Common myeloid progenitor, CD34-positive (primary cell): ENCODE measurements at regions not wholly inside any gene's neighbourhood (a gene's known extent, or its start where the extent isn't known, plus 50 kb on each side); places are given as distances from the start of the nearest gene placed in this dataset.

Experiments used
- CTCF ChIA-PET: fragments of 350-600 bp; sonication (Branson Sonifier 250); formaldehyde crosslinking; loops from one replicate; lab custom pipeline; 2021; ENCODE audit warnings: antibody characterized with exemption; lab: Charles Lee
- POLR2A ChIA-PET: fragments of 350-600 bp; sonication (Branson Sonifier 250); formaldehyde crosslinking; loops from one replicate; lab custom pipeline; 2021; ENCODE audit warnings: antibody characterized with exemption; lab: Charles Lee
- DNase-seq, 3 donors: peaks; one replicate each; pipeline versions ENCODE4 v3.0.0 to v3.0.0-alpha.2; 2013
- H3K27ac ChIP-seq, 2 experiments: 1 replicate in 1 of 2; 2 replicates in 1 of 2; pipeline ENCODE4 v1.7.0; 2013; ENCODE audit warnings: inconsistent platforms in 2 of 2, low read length in 2 of 2, mild to moderate bottlenecking in 2 of 2, low read depth in 1 of 2, moderate library complexity in 1 of 2; ENCODE audit not compliant: severe bottlenecking in 2 of 2, insufficient read depth in 1 of 2, poor library complexity in 1 of 2
- H3K27me3 ChIP-seq, 5 experiments: replicated peaks in 2 of 5; 1 replicate in 3 of 5; 2 replicates in 2 of 5; pipeline versions ENCODE4 v1.6.1 to v1.7.0; 2013; ENCODE audit warnings: low read length in 4 of 5, mild to moderate bottlenecking in 2 of 5, moderate library complexity in 2 of 5, inconsistent platforms in 1 of 5; ENCODE audit not compliant: insufficient read depth in 5 of 5, control insufficient read depth in 4 of 5
- H3K36me3 ChIP-seq, 4 experiments: 1 replicate in 2 of 4; 2 replicates in 2 of 4; pipeline versions ENCODE4 v1.6.1 to v1.7.0; 2013; ENCODE audit warnings: low read length in 3 of 4, control low read depth in 1 of 4, mild to moderate bottlenecking in 1 of 4; ENCODE audit not compliant: control insufficient read depth in 4 of 4, insufficient read depth in 4 of 4
- H3K4me1 ChIP-seq, 4 experiments: 1 replicate in 3 of 4; 2 replicates in 1 of 4; pipeline versions ENCODE4 v1.6.1 to v1.7.1; 2013; ENCODE audit warnings: low read length in 3 of 4, mild to moderate bottlenecking in 3 of 4, control low read depth in 1 of 4, inconsistent platforms in 1 of 4, moderate library complexity in 1 of 4; ENCODE audit not compliant: control insufficient read depth in 4 of 4, insufficient read depth in 4 of 4; ENCODE audit errors: control extremely low read depth in 1 of 4
- H3K4me3 ChIP-seq, 7 experiments: 1 replicate in 4 of 7; 2 replicates in 3 of 7; pipeline versions ENCODE4 v1.5.1 to v1.7.0; 2013; ENCODE audit warnings: mild to moderate bottlenecking in 7 of 7, low read length in 6 of 7, moderate library complexity in 6 of 7, inconsistent platforms in 2 of 7, low read depth in 2 of 7, control low read depth in 1 of 7; ENCODE audit not compliant: insufficient read depth in 4 of 7, control insufficient read depth in 1 of 7; ENCODE audit errors: extremely low read depth in 1 of 7
- H3K9me3 ChIP-seq, 5 experiments: 1 replicate in 4 of 5; 2 replicates in 1 of 5; pipeline versions ENCODE4 v1.6.1 to v1.7.1; 2013; ENCODE audit warnings: low read length in 4 of 5, mild to moderate bottlenecking in 2 of 5, inconsistent platforms in 1 of 5, low read depth in 1 of 5, moderate library complexity in 1 of 5; ENCODE audit not compliant: control insufficient read depth in 4 of 5, insufficient read depth in 2 of 5; ENCODE audit errors: control extremely low read depth in 1 of 5
- WGBS: methylation state at CpG from one replicate; pipeline ENCODE4 v1.1.5; 2013; ENCODE audit not compliant: insufficient coverage; 5-methylcytosine and 5-hydroxymethylcytosine counted together

- DNase-seq = no peak
- Histone ChIP-seq H3K4me1 (no peaks in the 10 kb centered on the region), H3K36me3 (no peaks in the 10 kb centered on the region), H3K27ac (no peak overlapping the region), H3K9me3 (no peaks in the 10 kb centered on the region), H3K4me3 (no peak overlapping the region), H3K27me3 (no peaks in the 10 kb centered on the region)
- WGBS = 88% methylated on average over 14 of the region's 14 CpGs
- ChIA-PET CTCF (no interaction called here), POLR2A (no interaction called here)
Measured at GRCh38 chrX:5390376-5390775, 838.3 kb downstream of the NLGN4X start.

GRCh38 chrX:5388087-5388486 is 840.6 kb downstream of the NLGN4X start:
- peak in 1 of 3 donors; percentile 0 for DNase-seq
- H3K4me3 ChIP-seq = no peak overlapping the region
- WGBS = 35% methylated on average over 6 of the region's 6 CpGs
- no peaks in the 10 kb centered on the region for H3K9me3 ChIP-seq
- POLR2A ChIA-PET = no interaction called here
- no peak overlapping the region for H3K27ac ChIP-seq
- CTCF ChIA-PET = no interaction called here
- no peaks in the 10 kb centered on the region for H3K27me3 ChIP-seq
- H3K4me1 ChIP-seq = no peaks in the 10 kb centered on the region
- H3K36me3 ChIP-seq = no peaks in the 10 kb centered on the region

GRCh38 chrX:5380426-5380825 is 848.2 kb downstream of the NLGN4X start:
- WGBS = 62% methylated on average over 2 of the region's 3 CpGs
- Histone ChIP-seq H3K27me3 (no peaks in the 10 kb centered on the region), H3K27ac (no peak overlapping the region), H3K36me3 (no peaks in the 10 kb centered on the region), H3K4me1 (no peaks in the 10 kb centered on the region), H3K4me3 (no peak overlapping the region), H3K9me3 (no peaks in the 10 kb centered on the region)
- ChIA-PET POLR2A (no interaction called here), CTCF (no interaction called here)
- DNase-seq = no peak

- Histone ChIP-seq H3K4me3 (no peak overlapping the region), H3K9me3 (no peaks in the 10 kb centered on the region), H3K27ac (no peak overlapping the region), H3K4me1 (no peaks in the 10 kb centered on the region), H3K36me3 (no peaks in the 10 kb centered on the region), H3K27me3 (no peaks in the 10 kb centered on the region)
- no CpG with 5 or more reads among the region's 5 CpGs for WGBS
- CTCF ChIA-PET = no interaction called here
- no peak for DNase-seq
- POLR2A ChIA-PET = interaction anchor here (0.8 kb wide), 1 partner anchor 782 kb away, joined by 3 read pairs; no protein-coding TSS in a partner anchor
Measured at GRCh38 chrX:5341902-5342301, 886.8 kb downstream of the NLGN4X start.

GRCh38 chrX:5337160-5337559 is 891.5 kb downstream of the NLGN4X start:
- Histone ChIP-seq H3K36me3 (no peaks in the 10 kb centered on the region), H3K4me1 (no peaks in the 10 kb centered on the region), H3K9me3 (no peaks in the 10 kb centered on the region), H3K27me3 (no peaks in the 10 kb centered on the region), H3K4me3 (no peak overlapping the region), H3K27ac (no peak overlapping the region)
- ChIA-PET POLR2A (no interaction called here), CTCF (no interaction called here)
- no peak for DNase-seq
- WGBS = no CpG with 5 or more reads among the region's 3 CpGs

GRCh38 chrX:5324546-5324945 is 904.1 kb downstream of the NLGN4X start:
- 13% methylated on average over 1 of the region's 1 CpG for WGBS
- no peak overlapping the region for H3K4me3 ChIP-seq
- H3K36me3 ChIP-seq = no peaks in the 10 kb centered on the region
- peaks cover 0 to 2% (median 0%) of the 10 kb centered on the region in 5 experiments for H3K9me3 ChIP-seq
- DNase-seq = peak; percentile 19 to 85 (median 64)
- H3K4me1 ChIP-seq = peaks cover 0 to 3% (median 0%) of the 10 kb centered on the region in 4 experiments
- no peaks in the 10 kb centered on the region for H3K27me3 ChIP-seq
- POLR2A ChIA-PET = no interaction called here
- CTCF ChIA-PET = no interaction called here
- H3K27ac ChIP-seq = no peak overlapping the region

GRCh38 chrX:5314148-5314547 is 914.5 kb downstream of the NLGN4X start:
- Histone ChIP-seq H3K9me3 (no peaks in the 10 kb centered on the region), H3K27me3 (no peaks in the 10 kb centered on the region), H3K4me1 (no peaks in the 10 kb centered on the region), H3K27ac (no peak overlapping the region), H3K36me3 (no peaks in the 10 kb centered on the region), H3K4me3 (no peak overlapping the region)
- DNase-seq = no peak
- ChIA-PET CTCF (no interaction called here), POLR2A (no interaction called here)
- 100% methylated on average over 1 of the region's 5 CpGs for WGBS
